ENCODE measurements at regions not wholly inside any gene's neighbourhood (a gene's known extent, or its start where the extent isn't known, plus 50 kb on each side); places are given as distances from the start of the nearest gene placed in this dataset.
"Not testable (repeated sequence)": the region's sequence is repeated elsewhere in the genome, so short reads cannot be mapped to it uniquely, and the experiment has no call there.

DNA sequence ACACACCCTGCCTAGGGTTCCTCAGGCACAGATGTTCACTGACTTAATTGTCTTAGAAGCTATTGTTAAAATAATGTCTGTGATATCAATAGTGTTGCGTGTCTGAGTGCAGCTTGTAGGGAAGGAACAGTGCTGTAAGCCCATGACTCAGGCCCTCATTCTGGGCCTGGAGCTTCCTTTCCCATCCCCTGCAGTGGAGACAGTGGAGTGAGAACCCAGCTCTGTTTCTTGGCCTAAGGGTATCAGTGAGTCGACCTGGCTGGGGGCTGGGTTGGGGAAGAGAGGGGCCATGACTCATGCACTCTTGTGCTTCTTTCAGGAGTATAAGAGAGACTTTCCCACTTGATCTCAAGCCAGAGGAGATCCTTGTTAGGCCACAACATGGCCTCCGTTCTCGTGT, 106.8 kb downstream of the HRH4 start:
- no peak for DNase-seq

DNA sequence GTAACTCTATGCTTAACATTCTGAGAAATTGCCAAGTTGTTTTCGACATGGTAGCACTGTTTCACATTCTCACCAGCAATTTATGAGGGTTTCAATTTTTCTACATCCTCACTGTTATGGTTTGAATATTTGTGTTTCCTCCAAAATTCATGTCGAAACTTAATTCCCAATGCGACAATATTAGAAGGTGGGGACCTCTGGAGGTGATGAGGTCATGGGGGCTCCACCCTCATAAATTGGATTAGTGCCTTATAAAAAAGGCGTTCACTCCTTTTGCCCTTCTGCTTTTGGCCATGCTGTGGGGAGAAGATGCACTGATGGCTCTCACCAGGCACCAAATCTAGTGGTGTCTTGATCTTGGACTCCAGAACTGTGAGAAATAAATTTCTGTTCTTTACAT, 110.3 kb downstream of the HRH4 start:
- no peak for DNase-seq

DNA sequence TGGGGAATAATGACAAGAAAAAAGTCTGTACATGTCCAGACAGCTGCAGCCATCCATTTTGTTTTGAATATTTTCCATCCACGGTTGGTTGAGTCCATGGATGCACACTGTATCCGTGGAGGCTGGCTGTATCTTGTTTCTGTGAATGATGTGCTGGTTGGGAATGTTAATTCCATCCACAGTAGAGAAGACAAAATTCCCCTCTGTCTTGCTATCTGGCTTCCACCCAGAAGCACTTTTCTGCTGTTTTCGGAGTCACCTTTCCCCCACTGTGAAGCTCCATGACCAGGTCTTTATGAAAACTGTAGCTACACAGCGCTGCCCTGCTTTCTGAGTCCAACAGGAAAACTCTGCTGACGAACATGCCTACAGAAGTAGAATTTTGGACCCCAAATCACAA, 122.3 kb downstream of the HRH4 start:
- no peak for DNase-seq

DNA sequence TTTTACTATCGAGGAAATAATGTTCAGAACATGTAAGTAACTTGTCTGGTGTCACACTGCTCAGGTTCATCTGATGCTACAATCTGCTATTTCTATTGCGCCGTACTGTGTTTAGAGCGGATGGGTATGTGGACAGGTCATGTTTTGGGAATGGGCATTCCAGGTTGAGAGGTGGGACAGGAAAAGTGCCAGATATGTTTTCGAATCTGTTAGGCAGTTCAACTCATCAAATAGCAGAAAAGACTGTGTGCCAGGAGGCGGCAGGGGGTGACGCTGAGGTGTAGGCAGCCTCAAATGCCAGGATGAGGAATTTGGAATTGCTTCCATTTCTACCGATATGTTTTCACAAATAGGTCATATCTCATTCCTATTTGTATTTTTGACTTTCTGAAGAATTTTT, 123.8 kb downstream of the HRH4 start:
- no peak for DNase-seq

DNA sequence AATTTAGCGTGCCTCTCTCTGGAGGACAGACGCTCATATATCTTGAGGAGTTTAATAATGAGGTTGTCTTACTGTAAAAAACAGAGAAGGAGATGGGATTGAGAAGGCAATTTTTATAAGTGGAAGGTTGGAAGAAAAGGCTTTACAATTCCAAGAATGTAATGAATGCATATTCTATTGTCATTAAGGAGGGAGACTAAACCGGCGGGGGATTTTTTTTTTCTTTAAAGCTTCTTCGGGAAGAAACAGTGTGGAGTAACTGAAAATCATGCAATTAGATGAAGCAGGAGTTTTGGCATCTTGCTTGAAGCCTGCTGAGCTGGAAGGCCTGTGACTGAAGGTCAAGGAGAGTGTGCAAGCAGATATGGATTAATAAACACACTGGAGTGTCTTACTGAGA, 124.4 kb downstream of the HRH4 start:
- no peak for DNase-seq

DNA sequence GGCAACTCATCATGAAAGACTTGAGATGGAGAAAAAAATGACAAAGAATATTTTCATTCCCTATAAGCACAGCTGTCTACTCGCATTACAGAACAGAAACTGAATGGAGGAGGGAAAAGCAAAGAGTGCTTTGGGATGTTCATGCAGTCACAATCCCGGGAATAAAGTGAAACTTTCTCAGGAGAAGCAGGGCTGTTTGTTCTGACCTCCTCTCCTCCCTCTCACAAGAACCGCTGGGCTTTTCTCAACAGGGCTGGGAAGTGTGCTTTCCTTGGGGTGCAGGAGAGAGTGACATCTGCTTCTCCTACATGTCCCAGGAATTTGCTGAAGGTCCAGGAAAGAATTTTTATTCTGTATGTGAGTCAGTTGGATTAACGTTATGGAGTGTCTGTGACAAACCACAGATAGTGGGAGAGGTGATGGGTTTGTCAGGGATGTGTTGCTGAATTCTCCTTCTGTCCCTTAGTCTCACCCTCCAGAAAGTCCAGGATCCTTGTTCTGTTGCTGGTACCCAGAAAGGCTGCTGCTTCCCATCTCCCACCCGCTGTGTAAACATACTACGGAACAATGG, 125.6 kb downstream of the HRH4 start:
- DNase-seq, result no peak

DNA sequence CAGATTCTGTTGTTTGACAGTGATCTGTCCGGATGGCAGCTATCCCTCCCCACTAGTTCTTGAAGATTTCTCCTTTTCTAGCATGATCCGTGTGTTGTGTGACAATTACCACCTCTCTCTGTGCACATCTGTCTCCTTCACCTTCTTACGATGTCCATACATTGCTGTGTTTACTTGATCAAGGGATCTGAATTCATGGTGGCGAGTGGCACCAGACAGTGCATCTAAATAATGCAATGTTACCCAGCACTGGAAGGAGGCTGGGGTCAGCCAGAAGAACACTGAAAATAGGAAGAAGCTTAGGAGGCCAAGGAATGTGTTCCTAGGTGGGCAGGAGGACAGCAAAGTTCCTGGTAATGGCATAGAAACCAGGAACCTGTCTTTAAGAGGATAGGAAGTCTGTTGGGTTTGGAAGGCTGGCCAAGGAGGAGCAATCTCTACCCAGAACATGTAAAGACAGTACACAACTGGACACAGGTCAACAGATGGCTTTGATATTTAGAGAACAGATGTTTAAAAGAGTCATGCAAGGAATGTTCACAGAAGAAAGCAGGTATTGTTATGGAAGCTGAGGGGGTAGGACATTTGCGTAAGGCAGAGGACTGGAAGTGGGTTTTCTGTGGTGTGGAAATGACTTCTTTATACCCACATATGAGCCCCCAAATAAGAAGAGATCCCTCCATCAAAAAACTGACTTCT, 126.4 kb downstream of the HRH4 start:
- no peak for DNase-seq

DNA sequence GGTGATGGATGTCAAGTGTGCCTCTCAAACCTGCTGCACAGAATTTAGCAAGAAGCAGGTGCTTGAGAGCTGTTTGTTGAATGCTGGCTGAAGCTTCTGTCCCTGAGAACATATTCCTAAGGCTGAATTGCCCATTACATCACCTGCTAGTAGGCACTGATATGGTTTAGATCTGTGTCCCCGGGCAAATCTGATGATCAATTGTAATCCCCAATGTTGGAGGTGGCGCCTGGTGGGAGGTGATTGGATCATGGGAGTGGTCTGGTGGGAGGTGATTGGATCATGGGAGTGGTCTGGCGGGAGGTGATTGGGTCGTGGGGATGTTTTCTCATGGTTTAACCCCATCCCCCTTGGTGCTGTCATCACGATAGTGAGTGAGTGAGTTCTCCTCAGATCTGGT, 128.0 kb downstream of the HRH4 start:
- DNase-seq, result no peak

DNA sequence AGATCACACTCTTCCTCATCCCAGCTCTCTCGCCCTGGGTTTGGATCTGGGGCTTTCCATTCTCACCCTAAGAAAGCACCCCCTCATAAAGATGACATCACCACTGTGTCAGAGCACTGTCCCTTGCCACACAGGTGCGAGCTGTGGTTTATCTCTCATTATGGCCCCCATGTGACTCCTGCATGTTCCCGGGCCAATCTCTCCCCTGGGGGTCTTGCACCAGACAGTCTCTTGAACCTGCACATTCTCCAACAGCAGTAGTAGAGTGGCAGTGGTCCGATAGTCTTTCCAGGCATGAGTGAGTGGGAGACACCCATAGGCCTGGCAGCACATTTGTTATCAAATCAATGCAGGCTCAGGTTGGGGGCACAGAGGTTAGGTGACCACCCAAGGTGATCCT, 130.5 kb downstream of the HRH4 start:
- DNase-seq, result no peak

DNA sequence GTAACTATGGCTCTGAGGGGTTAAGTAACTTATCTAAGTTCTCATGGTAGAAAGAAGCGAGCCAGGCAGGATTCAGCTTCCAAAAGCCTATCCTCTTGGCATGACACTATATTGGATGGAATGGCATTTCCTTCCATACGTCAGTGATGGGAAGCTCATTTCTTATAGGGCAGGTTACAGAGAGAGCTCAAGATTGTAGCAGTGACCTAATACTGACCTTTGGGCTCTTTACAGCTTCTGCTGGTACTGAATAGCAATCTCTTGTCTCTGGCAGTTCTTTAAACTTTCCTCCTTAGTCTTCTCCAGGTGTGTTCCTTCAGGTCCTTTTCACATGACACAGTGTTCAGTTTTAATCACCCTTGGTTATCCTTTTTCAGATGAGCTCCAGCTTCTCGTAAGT, 133.0 kb downstream of the HRH4 start:
- no peak for DNase-seq

DNA sequence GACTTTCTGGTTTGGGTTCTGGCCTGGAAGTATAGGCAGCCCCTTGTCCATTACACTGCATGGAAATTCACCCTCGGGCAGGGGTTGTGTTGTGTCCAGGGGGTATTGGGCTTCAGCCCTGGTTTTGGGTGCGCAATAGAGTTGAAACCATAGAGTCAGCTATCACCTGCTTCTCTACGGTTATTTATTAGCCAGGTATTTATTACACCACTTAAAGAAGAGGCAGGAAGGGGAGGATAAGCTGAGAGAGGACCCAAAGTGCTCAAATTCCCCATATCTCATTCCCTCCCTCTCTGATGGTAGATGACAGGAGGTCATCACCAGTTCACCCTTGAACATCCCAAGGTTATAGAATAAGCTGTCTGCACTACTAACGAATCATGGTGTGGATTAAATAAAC, 133.4 kb downstream of the HRH4 start:
- DNase-seq, result no peak

DNA sequence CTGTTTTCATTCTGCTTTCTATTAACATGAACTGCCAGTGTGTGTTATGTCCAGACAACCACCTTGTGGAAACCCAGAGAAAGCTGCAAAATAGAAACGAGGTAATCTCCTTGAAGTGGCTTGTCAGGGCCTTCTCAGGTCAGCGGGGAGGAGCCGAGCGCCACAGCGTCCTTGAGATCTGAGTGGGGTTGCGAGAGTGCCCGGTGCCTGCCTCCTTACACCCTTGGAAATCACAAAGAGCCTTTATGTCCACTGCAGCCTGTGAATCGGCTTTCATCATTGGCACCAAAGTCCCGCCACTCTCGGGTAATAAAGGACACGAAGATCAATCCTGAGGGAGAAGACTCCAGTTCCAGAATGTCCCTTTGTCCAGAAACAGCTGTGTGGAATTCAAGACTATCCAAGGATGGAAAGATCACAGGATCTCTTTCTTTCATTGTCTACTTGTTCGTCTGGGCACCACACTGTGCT, 135.2 kb downstream of the HRH4 start:
- DNase-seq, result no peak

DNA sequence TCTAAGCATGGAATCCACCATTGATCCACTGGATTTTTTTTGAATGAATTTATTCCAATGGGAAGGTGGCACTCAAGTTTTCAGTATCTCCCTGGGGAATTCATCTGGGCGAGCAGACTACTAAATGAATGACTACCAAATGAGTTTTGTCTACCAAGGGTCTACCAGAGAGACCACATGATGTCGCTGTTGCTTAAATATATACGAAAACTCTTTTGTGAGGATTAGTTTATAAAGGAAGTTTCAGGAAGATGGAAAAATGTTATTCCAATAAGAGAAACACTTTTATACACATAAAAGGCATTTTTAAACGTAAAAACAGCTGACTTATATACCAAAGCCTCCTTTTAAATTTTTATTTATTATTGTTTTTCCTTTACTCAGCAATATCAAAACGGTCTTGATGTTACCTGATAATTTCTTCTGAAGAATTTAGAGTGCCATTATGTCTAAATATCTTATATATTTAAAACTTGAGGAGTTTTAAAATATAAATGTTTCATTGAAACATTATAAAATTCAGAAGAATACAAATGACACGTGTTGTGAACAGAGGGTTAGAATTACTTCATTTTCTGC, 139.7 kb downstream of the HRH4 start:
- no peak for DNase-seq

DNA sequence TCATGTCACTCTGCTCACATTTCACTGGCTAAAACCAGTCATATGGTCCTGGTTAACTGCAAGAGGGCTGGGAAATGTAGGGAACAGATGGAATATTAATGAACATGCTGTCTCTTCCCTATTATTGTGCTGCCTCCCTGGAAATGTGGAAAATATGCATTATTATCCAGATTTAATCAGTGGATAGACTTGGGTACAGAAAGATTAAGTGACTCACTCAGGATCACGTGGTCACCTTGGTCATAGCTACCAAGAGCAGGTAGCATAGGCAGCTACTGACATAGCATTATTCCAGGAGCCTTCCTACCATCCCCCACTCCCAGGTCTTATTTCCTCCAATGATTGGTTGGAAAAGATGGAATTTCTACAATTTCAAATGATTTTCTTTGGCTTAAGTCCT, 141.1 kb downstream of the HRH4 start:
- DNase-seq, result no peak

DNA sequence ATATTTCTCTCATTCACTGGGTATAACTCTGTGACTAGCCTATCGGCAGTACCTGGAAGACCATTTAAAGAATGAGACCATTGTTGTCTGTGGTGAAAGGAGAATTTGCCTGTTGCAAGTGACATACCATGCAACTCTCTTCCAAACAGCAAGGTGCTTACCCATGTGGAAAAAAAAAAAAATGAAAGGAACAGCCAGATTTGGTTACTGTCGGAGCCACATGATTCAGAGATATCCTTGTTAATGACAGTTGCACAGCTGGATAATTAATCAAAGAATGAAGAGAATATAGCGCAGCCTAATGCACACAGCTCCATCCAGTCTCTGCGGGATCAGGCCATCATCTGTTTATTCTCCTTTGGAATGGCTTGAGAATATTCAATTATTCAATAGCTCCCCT, 141.8 kb downstream of the HRH4 start:
- no peak for DNase-seq

DNA sequence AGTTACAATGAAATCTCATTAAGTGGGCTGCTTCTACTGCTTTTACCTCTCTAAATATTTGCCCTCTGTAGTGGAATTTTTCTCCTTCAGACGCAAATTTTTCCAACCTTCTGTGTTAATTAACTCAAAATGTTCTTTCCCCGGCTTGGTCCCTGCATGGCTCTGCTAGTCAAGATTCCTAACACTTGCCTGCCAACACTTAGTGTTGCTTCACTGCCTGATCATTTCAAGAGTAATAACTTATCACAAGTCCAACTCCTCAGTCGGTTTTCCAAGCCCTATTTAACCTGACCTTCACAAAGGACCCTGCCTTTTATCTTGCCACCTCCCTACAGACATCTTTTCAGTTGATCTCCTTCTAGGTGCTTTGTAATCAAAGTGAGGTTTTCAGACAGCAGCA, 142.7 kb downstream of the HRH4 start:
- no peak for DNase-seq

DNA sequence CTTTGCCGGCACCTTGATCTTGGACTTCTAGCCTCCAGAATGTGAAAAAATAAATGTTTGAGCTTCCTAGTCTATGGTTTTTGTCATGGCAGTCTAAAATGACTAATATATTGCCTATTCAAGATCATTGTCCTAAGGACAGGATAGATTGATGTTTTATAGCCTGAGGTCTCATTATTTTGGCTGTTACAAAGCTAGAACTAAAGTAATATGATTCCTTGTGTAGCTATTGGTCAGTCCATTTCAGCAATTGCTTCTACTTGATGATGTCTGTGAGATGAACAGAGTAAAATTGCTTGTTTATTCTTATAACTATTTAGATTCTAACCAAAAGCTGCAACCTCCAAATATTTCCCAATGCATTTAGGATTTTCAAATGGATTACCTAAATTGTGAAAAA, 145.0 kb downstream of the HRH4 start:
- DNase-seq, result no peak

DNA sequence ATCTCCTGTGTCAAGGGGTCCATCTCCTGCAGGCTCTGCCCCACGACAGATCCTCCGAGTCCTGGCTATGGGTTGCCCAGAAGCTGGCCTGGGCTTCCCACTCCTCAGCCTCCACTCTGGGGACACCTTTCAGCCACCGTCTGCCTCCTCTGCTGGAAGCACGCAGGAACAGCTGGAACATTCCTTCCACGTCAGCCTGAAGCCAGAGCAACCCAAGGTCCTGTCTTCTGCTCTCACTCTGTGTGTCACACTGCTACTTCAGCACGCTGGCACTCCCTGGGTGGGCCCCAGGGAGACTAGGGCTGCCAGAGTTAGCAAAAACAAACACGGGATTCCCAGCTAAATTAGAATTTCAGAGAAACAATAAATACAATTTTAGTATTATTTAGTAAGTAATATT, 148.8 kb downstream of the HRH4 start:
- no peak for DNase-seq

DNA sequence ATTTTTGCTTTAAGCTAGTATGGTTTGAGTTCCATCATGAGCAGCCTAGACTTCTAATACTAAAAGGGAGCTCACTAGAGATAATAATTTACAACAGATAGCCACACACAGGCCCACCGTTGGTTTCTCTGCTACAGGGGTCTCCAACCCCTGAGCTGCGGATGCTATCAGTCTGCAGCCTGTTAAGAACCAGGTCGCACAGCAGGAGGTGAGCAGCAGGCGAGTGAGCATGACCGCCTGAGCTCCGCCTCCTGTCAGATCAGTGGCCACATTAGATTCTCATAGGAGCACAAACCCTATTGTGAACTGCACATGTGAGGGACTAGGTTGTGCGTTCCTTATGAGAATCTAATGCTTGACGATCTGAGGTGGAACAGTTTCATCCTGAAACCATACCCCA, 150.6 kb downstream of the HRH4 start:
- DNase-seq, result no peak

DNA sequence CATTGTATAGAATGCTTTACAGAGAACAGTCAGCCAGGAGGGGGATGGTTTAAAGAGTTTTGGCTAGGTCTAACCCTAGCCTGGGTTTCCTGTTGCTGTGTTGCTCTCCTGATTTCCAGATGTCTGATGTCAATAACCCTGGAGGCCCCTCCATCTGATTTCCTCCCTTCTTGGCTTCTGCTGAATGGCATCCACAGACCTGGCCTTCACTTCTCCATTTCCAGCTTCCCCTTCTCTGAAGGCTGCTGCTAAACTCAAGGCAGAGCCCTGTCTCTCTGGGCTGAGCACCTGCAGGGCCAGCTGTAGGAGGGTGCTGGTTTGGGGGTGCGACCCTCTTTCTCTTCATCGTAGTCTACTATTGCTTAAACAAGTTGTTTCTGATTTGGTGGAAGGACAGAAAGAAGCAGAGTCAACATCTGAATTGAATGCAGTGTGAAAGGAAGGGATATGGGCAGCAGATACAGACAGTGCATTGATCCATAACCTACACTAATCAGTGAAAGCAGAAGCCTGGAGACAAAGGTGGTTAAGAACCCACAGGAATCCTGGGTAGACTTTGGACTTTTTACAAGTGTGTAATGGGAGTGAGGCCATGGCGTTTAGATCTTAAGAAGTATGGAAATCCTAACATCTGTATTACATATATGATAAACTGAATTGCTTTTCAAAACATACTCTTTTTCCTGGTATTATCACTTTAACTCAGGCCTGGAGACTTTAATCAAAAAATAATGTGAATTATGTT, 153.6 kb downstream of the HRH4 start:
- no peak for DNase-seq

DNA sequence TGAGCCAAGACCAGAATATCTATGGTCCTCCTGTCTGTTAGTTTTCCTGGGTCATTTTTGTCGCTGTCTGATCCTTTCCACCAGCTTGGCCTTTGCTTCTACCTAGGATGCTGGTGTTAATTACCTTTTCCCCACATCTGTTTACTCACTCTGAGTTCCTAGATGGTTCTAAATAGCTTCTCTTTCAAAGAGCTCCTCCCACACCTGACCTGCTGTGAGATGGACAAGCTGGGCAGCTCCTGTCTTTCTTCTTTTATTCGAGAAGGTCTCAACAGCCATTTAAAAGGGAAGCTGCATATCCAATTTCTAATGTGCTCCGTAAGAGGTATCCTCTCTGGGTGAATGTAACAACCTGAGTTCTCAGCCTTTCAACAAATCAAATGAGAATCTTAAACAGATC, 156.2 kb downstream of the HRH4 start:
- no peak for DNase-seq

DNA sequence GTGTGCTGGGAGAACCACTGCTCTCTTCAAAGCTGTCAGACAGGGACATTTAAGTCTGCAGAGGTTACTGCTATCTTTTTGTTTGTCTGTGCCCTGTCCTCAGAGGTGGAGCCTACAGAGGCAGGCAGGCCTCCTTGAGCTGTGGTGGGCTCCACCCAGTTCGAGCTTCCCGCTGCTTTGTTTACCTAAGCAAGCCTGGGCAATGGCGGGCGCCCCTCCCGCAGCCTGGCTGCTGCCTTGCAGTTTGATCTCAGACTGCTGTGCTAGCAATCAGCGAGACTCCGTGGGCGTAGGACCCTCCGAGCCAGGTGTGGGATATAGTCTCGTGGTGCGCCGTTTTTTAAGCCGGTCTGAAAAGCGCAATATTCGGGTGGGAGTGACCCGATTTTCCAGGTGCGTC, 164.0 kb downstream of the HRH4 start:
- not testable (repeated sequence) for DNase-seq

DNA sequence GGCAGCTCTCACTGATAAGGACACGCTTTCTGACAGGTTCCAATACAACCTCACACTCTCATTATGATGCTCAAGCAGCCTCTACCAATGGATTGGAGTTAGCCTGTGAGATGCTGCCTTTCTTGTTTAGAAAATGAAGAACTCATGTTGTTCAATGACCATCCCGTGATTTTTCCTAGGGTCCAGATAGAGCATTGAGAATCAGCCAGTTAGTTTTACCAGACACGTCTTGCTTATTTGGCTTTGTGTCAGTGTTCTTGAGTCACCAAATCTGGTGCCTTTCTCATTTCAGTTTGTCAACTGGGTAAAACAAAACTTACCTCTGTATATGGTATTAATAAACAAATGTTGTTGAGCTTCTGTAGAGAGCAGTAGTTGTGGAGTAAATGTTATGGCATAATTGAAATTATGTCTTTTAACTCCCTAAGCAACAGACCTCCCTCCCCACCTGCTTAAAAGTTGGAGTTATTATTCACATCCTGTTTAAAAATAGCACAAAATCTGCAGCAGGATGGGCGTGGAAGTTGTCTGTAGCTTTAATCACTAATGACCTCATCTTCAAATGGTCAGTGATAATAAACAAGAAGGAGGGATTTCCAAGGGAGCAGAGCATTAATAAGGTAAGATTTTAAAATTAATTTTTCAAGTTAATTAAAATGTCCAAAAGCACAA, 167.3 kb downstream of the HRH4 start:
- DNase-seq, result no peak

DNA sequence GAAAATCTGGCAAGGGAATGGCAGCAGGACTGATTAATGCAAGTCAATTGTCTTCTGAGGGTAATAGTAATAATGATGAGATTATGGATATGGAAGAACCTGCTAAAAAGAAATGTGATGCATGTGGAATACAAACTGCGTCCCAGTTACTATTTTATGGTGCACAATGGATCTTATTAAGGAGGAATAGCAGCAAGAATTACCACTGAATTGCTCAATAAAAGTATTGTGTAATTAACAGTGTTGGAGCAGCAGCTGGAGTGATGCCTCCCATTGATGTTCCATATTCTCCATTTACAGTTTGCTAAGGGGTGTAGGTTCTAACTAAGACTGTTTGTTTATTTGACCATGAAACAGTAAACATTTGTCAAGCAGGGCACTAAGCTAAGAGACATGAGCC, 167.9 kb downstream of the HRH4 start:
- DNase-seq, result no peak
